GM12892 (cell line): ENCODE measurements at regions not wholly inside any gene's neighbourhood (a gene's known extent, or its start where the extent isn't known, plus 50 kb on each side); places are given as distances from the start of the nearest gene placed in this dataset.

ENCODE experiments used
- POLR2A ChIP-seq: IDR thresholded peaks from 2 replicates; pipeline ENCODE4 v1.6.1; 2011; ENCODE audit warnings: low read depth, low read length, control low read depth
- POLR2AphosphoS5 ChIP-seq: IDR thresholded peaks from 2 replicates; pipeline ENCODE4 v1.6.1; 2011; ENCODE audit warnings: low read depth, low read length, control low read depth
- TAF1 ChIP-seq: IDR thresholded peaks from 2 replicates; pipeline ENCODE4 v1.6.1; 2011; ENCODE audit warnings: low read depth, mild to moderate bottlenecking, control low read depth, low read length, borderline replicate concordance

- TF ChIP-seq POLR2A (no peak), POLR2AphosphoS5 (no peak), TAF1 (no peak)
Measured at GRCh38 chr10:111758593-111758992, 425.0 kb downstream of the GPAM start.
